Activated CD8-positive, alpha-beta memory T cell treated with anti-CD3 and anti-CD28 coated beads, Interleukin-2, amount 50 U/mL, for 48 hours (primary cell): ENCODE measurements at regions not wholly inside any gene's neighbourhood (a gene's known extent, or its start where the extent isn't known, plus 50 kb on each side); places are given as distances from the start of the nearest gene placed in this dataset.
"Not testable (repeated sequence)": the region's sequence is repeated elsewhere in the genome, so short reads cannot be mapped to it uniquely, and the experiment has no call there.

Source experiments
- DNase-seq: peaks from one replicate; pipeline ENCODE4 v3.0.0-alpha.2; 2020

DNA sequence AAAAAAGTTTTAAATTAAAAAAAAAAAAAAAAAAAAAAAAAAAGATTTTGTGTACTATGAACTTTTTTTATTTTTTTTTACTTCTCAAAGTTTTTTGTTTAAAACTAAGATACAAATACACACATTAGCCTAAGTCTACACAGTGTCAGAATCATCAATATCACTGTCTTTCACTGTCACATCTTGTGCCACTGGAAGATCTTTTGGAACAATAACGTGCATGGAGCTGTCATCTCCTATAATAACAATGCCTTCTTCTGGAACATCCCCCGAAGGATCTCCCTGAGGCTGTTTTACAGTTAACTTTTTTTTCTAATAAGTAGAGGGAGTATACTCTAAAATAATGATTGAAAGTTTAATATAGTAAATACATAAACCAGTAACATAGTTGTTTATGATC, 295.7 kb downstream of the KCNJ2 start:
- no peak for DNase-seq

DNA sequence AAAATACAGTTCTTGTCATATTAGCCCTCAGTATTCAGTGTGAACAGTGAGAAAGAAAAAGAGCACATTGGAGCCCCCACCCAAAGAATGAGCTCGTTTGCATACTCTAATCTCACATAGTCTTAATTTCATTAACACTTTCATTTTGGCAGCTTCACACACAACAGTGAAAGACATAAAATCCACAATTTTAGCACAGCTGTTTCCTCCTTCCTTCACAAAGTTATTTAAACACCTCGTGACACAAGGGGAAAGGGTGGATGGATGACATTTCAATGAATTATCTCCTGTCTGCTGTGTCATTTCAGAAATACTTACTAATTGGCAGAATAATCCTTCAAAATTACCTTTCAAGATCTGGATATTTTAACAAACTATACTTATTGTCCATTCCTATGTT, 299.3 kb downstream of the KCNJ2 start:
- no peak for DNase-seq

DNA sequence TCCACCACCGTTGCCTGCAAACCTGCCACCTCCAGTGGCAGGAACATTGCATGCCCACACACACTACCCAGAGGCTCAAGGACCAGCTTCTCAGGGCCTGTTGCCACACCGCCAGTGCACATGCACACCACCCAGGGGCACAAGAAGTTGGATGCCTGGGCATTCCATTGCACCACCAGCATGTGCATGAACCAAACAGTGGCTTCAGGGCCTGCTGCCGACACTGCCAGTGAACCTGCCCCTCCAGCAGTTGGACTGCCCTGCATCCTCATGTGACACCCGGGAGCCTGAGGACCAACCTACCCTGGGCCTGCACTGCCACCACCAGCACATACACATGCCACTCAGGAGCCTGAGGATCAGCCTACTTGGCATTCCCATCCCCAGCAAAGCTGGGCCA, 303.7 kb downstream of the KCNJ2 start:
- no peak for DNase-seq

DNA sequence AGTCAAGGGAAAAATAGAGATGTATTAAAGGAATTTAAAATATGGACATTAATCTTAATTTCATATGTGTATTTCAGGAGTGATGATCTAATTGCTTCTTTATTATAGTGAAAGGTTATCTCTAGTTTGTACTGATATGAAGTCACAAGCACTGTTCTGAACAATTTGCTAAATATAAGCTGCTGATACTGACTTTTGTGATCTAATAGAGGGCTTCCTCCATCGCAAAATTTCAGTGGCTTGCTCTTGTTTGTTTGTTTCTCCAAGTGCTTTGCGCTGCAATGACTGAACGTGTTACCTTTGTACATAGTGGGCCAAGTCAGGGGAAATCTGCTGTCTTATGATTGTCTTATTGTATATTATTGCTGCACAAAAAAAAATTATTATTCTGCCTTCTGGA, 307.0 kb downstream of the KCNJ2 start:
- DNase-seq = no peak

DNA sequence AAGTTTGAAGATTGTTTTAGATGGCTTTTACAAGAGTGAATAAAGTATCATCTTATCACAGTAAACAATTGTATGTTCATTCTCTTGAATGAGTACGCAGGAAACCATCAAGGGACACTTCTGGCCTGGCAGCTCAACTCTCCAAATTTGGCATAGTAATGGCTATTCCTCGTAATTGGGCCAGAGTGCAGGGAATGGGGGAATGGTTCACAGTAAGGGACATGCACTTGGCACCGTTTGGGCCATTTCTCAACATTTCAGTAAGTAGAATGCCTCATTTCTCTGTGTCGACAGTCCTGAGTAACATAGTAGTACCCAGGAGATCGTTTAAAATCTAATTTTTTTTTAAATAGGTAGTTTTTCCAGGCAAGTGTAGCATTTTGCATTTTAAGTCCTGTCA, 309.6 kb downstream of the KCNJ2 start:
- DNase-seq = no peak

DNA sequence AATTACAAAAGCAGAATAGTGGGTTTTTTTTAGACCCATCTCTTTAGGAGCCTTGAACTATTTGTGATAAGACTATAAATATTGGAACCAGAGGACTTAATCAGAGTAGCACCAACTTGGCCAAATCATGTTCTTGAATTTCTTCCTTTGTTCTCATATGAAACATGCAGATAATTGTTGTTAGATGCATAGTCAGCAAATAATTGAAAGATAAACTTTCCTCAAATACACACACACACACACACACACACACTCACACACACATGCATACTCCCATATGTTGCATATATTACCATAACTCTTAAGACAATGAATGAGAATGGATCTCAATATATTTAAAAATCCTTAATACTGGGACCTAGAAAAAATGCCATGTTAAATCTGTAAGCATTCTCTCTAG, 310.4 kb downstream of the KCNJ2 start:
- DNase-seq = no peak

DNA sequence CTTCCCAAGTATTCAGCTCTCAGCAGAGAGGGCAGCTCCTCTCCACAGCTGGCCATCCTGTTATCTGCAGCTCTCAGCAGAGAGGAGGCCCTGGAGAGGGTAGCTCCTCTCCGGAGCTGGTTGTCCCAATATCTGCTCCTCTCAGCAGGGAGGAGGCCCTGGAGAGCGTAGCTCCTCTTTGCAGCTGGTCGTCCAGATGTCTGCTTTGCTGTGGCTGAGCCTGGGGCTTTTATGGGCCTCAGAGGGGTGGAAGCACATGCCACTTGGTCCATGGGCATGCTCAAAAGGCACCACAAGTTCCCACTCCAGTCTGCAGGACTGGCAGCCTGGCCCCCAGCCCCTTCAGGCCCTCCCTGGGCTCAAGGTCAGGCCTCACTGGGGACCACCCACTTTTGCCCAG, 314.3 kb downstream of the KCNJ2 start:
- DNase-seq = no peak

DNA sequence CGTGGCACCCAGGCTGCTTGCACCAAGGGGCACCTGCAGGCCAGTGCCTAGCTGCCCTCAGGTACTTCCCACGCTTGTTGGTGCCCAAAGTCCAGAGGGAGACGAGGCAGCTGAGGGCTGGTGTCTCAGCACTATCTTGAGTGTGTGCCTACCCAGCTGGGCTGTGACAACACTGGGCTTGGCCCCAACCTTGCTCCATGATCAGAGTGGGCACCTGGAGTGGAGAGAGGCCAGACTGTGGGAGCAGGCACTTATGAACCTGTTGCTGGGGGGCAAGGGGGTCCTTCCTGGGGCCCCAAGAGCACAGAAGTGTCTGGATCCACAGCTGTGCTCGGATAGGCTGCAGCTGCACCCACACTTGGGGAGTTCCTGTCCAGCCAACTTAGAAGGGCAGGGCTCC, 314.7 kb downstream of the KCNJ2 start:
- no peak for DNase-seq

DNA sequence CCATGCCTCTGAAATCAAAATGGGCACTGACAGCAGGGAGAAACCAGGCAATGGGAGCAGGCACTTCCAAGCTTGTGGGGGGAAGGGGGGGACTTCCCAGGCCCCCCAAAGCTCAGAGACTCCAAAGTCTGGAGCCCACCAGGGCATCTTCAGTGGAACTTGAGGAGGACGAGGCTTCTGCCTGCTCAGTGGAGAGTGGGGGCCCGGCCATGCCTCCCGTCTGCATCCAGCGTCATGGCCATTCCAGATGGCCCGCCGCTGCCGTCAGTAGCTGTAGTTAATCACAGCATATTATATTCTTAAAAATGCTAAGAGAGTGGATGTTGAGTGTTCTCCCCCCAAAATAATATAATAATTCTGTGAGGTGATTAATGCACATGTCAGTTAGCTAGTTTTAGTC, 315.2 kb downstream of the KCNJ2 start:
- no peak for DNase-seq

DNA sequence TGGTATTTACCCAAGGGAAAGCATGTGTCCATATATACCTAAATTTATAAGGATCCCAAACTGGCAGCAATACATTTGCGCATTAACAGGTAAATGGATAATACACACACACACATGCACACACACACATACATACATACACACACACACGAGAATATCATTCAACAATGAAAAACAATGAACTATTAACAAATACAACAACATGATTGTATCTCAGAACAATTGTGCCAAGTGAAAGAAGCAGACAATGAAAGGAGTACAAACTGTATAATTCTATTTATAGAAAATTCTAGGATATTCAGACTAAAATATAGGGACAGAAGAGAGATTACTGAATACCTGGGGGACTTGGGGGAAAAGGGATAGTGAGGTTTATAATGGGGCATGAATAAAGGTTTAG, 323.0 kb downstream of the KCNJ2 start:
- no peak for DNase-seq

DNA sequence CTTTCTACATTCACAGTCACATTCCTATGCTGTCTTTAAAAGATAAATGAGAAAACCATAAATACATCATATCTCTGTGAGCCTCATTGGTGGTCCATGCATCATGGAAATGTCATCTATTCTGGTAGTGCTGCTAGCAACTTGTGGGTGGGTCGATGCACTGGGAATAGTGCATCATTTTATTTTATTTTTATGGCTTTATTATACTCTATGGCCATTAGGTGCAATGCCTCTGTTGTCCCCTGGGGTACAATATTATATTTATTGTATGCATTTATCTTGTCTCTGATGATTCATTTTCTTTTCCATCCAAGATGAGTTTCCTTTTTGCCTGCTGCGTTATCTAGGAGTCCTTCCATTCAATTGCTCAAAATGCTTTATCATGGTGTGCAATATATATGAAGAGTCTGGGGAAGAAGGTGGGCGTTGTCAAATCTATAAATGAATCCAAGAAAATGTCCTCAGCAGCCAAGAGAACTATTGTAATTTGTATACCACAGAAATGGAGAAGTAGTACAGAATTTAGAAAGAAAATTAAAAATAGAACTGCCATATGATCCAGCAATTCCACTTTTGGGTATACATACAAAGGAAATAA, 324.0 kb downstream of the KCNJ2 start:
- DNase-seq = no peak

DNA sequence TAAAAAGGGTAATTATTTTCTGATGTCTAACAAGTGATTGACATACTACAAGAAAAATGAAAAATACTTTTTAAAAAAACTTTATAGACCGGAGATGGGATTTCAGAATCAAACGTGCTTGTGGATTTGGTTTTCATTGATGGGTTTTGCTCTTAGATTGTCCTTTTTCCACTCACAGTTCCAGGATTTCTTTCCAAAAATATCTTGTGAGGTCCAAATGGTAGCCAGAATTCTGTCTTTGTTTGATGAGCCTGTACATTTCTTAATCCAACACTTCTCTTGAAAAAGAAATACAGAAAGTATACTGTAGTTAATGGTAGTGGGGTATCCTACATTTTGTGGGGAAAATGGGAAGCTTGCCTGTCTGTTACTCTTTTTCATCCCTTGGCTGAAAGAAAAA, 329.3 kb downstream of the KCNJ2 start:
- DNase-seq = no peak

DNA sequence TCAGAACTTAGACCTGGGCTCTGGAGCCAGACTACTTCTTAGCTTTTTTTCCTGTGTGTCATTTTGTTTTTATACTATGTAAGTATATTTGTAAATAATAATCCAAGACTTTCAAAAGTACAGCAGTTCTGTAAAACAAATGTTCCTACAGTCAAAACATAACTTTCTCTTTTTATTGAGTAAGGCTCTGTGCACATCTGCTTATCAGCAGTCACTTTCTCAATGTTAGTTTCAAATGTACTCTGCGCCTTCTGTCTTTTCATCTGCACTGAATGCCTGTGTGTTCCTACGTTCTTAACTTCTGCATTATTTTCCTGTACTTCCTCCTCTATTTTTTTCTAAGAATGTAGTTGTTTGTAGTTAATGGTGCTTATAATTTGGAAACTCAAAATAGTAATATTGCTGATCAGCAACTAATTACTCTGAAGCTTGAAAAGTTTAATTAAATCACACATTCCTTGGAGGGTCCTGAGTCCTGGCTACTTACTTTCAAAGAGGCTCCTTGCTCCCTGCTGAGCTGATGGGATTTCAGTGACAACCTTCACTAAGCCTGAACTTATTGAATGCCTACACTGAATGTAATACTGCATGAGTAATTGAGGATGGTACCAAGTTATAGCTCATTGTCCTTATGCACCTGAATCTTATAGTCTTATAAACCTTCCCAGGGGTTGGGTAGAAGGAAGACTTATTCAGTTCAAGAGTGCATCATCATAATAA, 329.9 kb downstream of the KCNJ2 start:
- DNase-seq = no peak

DNA sequence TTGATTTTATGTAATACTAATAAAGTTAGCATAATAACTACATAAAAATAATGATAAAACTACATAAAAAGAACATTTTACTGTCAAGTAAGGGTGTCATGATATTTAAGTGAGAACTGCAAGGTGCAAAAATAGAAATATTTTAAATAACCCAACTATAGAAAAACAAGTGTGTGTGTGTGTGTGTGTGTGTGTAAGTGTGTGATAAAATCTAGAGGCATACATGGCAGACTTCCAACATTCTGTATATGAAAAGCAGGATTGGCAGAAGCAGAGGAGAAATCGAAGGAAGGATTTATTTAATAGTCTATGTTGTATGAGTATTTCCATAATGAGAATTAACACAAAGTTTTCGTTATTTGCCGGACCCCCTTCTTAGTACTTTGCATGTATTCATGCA, 334.1 kb downstream of the KCNJ2 start:
- DNase-seq = no peak

DNA sequence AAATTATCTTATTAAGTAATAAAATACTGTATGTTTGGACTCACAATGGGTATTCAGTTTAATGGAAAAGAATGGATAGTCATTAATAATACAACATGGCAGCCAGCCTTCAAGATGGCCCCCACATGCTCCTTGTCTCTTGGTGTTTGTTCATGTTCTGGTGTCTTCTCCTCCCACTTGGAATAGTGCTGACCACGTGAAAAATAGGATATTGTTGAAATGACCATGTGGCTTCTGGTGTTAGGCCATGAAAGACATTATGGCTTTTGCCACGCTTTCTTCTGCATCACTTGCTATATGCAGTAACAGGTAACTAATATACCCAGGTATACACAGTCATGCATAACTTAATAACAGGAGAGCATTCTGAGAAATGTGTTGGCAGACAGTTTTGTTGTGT, 341.0 kb downstream of the KCNJ2 start:
- no peak for DNase-seq

DNA sequence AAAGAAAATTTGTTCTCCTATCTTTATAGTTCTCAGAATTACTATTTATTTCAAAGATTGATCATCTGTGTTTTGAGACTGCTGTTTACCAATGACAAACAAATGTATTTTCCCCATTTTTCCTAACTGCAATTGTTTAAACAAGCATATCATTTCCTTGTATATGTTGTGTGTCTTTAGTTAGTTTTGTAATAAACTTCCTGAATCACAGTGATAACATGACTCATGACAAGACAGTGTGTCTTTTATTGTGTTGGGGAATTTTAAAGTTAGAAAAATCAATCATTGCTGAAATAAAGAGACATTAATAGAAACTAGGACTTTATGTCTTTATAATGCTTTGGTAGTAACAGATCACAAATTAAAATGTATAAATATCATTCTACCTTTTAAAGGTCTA, 348.5 kb downstream of the KCNJ2 start:
- no peak for DNase-seq

DNA sequence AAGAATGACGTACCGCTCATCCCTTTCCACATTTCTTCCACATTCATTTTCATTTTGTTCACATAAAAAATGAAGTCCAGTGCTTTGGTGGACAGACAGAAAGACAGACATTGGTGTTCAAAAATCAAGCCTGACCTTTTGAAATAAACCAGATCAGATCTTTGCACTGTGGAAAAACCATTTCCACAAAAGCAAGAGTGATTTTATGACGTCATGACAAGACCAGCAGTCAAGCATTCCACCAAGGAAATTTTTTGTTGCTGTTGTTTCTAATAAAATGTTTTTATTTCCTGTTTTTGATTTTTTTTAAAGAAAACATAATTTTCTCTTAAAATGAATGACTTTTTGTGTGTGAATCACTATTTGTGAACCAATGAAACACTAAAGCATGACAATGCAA, 350.0 kb downstream of the KCNJ2 start:
- DNase-seq = no peak

DNA sequence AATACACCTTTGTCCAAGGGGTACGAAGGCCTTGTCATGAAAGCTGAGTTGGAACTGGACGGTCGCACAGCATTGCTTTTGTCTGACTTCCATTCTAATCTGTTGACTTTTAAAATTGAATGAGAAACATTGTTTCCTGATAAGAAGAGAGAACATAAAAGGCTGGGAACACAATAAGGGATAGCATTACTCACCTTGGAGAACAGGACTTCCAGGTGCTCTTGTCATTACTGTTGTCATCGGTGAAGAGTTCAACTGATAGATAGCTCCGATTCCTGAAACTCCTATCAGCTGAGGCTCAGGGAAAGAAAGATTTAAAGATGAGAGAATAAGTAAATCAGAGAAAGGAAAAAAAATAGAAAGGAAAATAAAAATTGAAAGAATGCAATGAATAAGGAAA, 351.1 kb downstream of the KCNJ2 start:
- DNase-seq = no peak

DNA sequence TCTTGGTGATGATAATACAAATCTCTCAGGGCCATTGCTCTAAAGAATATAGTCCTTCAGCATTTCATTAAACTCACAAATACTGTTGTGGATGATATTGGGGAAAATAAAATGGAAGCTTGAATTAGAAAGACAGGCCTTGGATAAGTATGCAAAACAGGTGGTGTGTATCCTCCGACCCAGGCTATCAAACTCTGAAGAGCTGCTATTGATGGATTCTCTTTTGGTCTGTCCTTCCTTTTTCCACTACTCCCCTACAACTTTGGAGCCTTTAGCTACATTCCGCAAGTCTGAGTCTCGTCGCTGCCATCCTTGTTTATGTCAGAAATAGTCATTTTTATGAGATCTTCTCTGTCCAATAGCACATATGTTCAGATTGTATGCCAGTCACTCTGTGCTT, 351.6 kb downstream of the KCNJ2 start:
- DNase-seq = no peak

DNA sequence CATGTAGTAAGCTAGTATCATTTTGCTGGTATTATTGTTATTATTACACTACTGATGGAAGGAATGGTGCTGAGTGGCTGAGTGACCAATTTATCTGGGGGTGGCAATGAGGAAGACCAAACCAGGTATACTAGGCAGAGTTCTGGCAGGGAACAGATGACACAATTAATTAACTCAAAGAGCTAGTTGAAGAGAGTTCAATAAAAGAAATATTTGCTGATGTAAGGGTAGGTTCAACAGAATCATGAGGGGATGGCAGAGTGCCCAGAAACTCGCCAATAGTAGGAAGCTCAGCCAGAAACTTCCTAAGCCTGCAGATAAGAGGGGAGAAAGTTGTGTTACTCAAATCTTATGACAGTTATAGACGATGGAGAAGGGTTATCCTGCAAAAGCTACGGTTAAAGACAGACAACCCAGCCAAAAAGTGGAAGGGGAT, 352.5 kb downstream of the KCNJ2 start:
- DNase-seq = no peak

DNA sequence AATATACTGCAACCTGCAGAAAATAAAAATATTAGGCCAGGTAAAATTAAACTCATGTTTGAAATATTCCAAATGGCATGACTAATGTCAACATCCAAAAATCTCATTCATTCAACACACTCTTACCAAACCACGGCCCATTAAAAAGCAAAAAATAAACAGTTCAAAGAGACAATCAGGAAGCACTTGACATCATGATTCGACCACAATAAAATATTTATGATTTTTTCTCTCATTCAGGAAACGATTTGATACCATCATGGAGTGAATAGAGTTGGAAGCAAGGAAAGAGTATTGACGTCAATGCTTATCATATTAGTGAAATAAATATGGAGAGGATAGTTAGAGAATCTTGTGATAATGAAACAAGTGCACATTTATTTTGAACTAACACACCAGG, 354.1 kb downstream of the KCNJ2 start:
- DNase-seq = no peak

DNA sequence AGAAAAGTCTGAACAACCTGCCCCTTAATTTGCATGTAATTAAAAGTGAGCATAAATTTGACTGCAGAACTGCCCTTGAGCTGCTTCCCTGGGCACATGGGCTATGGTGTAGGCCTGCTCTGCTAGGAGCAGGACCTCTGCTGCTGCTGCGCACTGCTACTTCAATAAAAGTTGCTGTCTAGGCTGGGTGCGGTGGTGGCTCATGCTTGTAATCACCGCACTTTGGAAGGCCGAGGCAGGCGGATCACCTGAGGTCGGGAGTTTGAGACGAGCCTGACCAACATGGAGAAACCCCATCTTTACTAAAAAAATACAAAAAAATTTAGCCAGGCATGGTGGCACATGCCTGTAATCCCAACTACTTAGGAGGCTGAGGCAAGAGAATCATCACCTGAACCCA, 355.7 kb downstream of the KCNJ2 start:
- DNase-seq = not testable (repeated sequence)

DNA sequence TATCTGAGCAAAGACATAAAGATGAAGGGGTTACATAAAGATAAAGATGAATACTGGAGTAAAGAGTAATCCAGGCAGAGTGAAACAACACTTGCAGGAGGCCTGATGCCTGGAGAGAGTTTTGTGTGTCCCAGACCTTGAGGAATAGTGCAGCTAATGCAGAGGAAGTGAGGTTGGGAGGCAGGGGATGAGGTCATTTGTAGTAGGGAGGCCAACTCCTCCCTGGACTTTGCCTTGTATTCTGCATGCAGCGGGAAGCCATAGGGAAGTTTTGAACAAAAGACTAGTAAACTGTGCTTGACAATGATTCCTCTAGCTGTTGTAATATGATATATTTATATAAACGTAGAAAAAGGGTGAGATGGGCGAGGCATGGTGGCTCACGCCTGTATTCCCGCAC, 356.6 kb downstream of the KCNJ2 start:
- DNase-seq = no peak

DNA sequence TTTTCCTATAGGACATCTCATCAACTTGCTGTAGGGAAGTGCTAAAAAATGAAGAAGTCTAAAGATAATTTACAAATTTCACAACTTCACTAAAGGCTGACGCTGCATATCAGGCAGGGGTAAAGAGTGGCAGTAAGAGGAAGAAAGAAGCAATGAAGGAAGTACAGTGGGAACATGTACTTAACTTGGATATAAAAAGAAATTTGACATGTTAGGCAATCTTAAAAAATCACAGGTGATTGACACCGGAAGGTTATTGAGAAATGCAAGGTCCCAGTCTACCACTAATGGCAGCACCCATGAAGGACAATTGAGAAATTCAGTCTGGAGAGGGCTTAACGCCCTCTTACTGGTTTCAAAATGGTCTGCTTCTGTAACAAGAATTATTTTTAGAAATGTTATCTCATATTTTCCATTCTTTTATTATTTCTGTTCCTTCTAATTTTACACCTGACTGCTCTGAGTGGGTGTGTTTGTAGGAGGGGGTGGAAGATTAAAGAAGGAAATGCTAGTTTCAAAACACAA, 358.1 kb downstream of the KCNJ2 start:
- no peak for DNase-seq

DNA sequence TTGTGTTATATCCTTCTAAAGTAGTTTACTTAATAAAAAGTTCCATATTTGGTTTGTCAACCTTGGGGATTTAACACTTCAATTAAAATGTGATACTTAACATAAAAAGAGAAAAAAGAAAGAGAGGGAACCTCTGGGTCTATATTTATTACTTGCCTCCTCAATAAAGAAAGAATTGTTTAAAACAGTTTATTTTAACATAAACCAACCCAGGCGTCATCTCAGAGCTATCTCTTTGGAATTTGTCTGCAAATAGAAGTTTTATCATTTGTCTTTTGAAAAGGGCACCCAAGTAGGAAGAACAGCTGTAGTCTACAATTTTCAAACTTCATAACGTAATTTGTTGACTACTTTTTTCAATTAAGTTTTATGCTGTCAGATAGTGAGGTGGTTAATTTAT, 364.1 kb downstream of the KCNJ2 start:
- no peak for DNase-seq
